GM12891 (cell line): ENCODE measurements at regions not wholly inside any gene's neighbourhood (a gene's known extent, or its start where the extent isn't known, plus 50 kb on each side); places are given as distances from the start of the nearest gene placed in this dataset.

ENCODE experiments used
- POLR2A ChIP-seq: IDR thresholded peaks from 2 replicates; pipeline ENCODE4 v1.6.1; 2011; ENCODE audit warnings: low read depth, low read length, control low read depth
- POLR2AphosphoS5 ChIP-seq: IDR thresholded peaks from 2 replicates; pipeline ENCODE4 v1.6.1; 2011; ENCODE audit warnings: low read depth, low read length, control low read depth

DNA sequence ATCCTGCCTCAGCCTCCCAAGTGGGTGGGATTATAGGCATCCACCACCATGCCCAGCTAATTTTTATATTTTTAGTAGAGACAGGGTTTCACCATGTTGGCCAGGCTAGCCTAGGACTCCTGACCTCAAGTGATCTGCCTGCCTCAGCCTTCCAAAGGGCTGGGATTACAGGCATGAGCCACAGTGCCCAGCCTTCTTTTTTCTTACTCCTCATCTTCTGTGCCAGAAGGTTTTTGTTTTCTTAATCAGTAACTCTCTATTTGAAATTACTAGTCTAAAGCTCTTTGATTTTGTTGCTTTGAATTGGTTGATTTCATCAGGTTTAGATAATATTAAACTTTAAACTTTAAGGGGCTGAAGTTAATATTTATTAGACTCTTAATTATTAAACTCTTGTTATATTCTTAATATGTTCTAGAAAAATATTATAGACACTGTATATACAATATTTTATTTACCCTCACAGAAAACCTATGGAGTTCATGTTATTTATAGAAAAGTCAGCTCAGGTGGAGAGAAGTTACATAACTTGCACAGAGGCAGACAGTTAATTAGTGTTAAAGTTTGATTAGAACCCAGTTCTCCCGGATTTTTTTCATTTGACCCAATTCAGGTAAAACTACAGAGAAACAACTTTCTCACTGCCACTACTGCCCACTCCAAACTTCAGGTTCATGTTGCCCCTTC lies 177.4 kb upstream of the SGK1 start:
- no peak for TF ChIP-seq POLR2A
- no peak for TF ChIP-seq POLR2AphosphoS5
